ENCODE measurements at regions not wholly inside any gene's neighbourhood (a gene's known extent, or its start where the extent isn't known, plus 50 kb on each side); places are given as distances from the start of the nearest gene placed in this dataset.

- TF ChIP-seq CTCF (IDR thresholded peaks at IDR 0.05) (no peak), POLR2A (IDR thresholded peaks at IDR 0.05) (no peak), EP300 (IDR thresholded peaks at IDR 0.05) (no peak)
Observed at GRCh38 chr10:44733501-44734488, 177.3 kb upstream of the TMEM72 start.
